ENCODE measurements at regions not wholly inside any gene's neighbourhood (a gene's known extent, or its start where the extent isn't known, plus 50 kb on each side); places are given as distances from the start of the nearest gene placed in this dataset.
"Not testable (repeated sequence)": the region's sequence is repeated elsewhere in the genome, so short reads cannot be mapped to it uniquely, and the experiment has no call there.

GRCh38 chr7:91357379-91357778 lies 93.1 kb downstream of the FZD1 start:
- no peak for DNase-seq

- no peak for DNase-seq
Measured at GRCh38 chr7:91357901-91358300, 93.7 kb downstream of the FZD1 start.

GRCh38 chr7:91358303-91358702 lies 94.1 kb downstream of the FZD1 start:
- peak; percentile 32 for DNase-seq

GRCh38 chr7:91365097-91365496 lies 100.9 kb downstream of the FZD1 start:
- DNase-seq = not testable (repeated sequence)

- DNase-seq = no peak
Measured at GRCh38 chr7:91366091-91366490, 101.9 kb downstream of the FZD1 start.

- DNase-seq = no peak
Measured at GRCh38 chr7:91367812-91368578, 103.8 kb downstream of the FZD1 start.

GRCh38 chr7:91372323-91372722 lies 108.1 kb downstream of the FZD1 start:
- DNase-seq = no peak

- no peak for DNase-seq
Measured at GRCh38 chr7:91373111-91373800, 109.0 kb downstream of the FZD1 start.

GRCh38 chr7:91374321-91374989 lies 110.2 kb downstream of the FZD1 start:
- no peak for DNase-seq

- no peak for DNase-seq
Measured at GRCh38 chr7:91375378-91375777, 111.1 kb downstream of the FZD1 start.

- DNase-seq = no peak
Measured at GRCh38 chr7:91378131-91378530, 113.9 kb downstream of the FZD1 start.

GRCh38 chr7:91379236-91379635 lies 115.0 kb downstream of the FZD1 start:
- DNase-seq = no peak

- DNase-seq = no peak
Measured at GRCh38 chr7:91379991-91380390, 115.8 kb downstream of the FZD1 start.

- DNase-seq = no peak
Measured at GRCh38 chr7:91383053-91383904, 119.0 kb downstream of the FZD1 start.

GRCh38 chr7:91383905-91384274 lies 119.7 kb downstream of the FZD1 start:
- no peak for DNase-seq

GRCh38 chr7:91394757-91395156 lies 130.5 kb downstream of the FZD1 start:
- DNase-seq = not testable (repeated sequence)

GRCh38 chr7:91395313-91395712 lies 131.1 kb downstream of the FZD1 start:
- DNase-seq = not testable (repeated sequence)

- DNase-seq = no peak
Measured at GRCh38 chr7:91397096-91397495, 132.9 kb downstream of the FZD1 start.

GRCh38 chr7:91397612-91398011 lies 133.4 kb downstream of the FZD1 start:
- DNase-seq = no peak

- DNase-seq = peak; percentile 37
Measured at GRCh38 chr7:91398341-91398740, 134.1 kb downstream of the FZD1 start.

- DNase-seq = peak; percentile 64
Measured at GRCh38 chr7:91405092-91405788, 141.0 kb downstream of the FZD1 start.

- DNase-seq = not testable (repeated sequence)
Measured at GRCh38 chr7:91405873-91406272, 141.6 kb downstream of the FZD1 start.
